Activated CD4-positive, alpha-beta T cell treated with anti-CD3 and anti-CD28 coated beads, Interleukin-10, Interleukin-2, amounts not matched to agents 100 ng/mL and 50 ng/mL, durations not matched to agents 16 hours and 8 hours (primary cell): ENCODE measurements at regions not wholly inside any gene's neighbourhood (a gene's known extent, or its start where the extent isn't known, plus 50 kb on each side); places are given as distances from the start of the nearest gene placed in this dataset.
A peak's percentile ranks its signal among the peaks of the same experiment; 100 is the strongest.
"Not testable (repeated sequence)": the region's sequence is repeated elsewhere in the genome, so short reads cannot be mapped to it uniquely, and the experiment has no call there.

Source experiments
- DNase-seq: peaks from one replicate; pipeline ENCODE4 v3.0.0-alpha.2; 2020

DNA sequence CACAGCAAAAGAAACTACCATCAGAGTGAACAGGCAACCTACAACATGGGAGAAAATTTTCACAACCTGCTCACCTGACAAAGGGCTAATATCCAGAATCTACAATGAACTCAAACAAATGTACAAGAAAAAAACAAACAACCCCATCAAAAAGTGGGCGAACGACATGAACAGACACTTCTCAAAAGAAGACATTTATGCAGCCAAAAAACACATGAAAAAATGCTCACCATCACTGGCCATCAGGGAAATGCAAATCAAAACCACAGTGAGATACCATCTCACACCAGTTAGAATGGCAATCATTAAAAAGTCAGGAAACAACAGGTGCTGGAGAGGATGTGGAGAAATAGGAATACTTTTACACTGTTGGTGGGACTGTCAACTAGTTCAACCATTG lies 207.8 kb downstream of the USP6NL start:
- not testable (repeated sequence) for DNase-seq

DNA sequence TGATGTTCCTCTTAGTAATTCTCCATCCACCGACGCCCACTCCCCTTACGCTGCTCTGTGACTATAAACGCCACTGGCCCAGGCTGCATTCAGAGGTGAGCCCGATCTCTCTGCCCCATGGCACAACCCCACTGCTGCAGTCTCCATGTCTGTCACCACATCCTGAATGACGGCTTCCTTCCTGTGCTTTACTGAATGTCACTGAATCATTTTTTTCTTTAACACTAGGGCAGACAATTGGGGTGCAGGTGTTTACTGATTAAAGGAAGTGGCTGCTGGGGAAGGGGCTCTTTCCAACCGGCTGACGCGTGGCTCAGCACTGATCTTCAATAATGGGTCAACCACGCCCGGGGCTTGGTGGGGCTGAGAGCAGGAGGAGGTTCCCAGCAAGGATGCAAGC lies 208.3 kb downstream of the USP6NL start:
- peak; percentile 75 for DNase-seq

DNA sequence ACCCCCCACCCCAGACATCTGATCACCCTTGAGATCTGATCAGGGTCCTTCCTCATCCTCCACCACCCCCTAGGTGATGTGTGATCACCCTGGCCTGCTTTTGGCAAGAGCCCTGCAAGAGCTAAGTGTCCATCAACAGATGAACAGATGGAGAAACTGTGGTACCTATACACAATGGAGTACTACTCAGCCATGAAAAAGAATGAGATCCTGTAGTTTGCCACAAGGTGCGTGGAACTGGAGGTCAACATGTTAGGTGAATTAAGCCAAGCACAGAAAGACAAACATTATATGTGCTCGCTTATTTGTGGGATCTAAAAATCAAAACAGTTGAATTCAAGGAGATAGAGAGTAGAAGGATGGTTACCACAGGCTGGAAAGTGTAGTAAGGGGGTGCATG lies 209.1 kb downstream of the USP6NL start:
- no peak for DNase-seq

DNA sequence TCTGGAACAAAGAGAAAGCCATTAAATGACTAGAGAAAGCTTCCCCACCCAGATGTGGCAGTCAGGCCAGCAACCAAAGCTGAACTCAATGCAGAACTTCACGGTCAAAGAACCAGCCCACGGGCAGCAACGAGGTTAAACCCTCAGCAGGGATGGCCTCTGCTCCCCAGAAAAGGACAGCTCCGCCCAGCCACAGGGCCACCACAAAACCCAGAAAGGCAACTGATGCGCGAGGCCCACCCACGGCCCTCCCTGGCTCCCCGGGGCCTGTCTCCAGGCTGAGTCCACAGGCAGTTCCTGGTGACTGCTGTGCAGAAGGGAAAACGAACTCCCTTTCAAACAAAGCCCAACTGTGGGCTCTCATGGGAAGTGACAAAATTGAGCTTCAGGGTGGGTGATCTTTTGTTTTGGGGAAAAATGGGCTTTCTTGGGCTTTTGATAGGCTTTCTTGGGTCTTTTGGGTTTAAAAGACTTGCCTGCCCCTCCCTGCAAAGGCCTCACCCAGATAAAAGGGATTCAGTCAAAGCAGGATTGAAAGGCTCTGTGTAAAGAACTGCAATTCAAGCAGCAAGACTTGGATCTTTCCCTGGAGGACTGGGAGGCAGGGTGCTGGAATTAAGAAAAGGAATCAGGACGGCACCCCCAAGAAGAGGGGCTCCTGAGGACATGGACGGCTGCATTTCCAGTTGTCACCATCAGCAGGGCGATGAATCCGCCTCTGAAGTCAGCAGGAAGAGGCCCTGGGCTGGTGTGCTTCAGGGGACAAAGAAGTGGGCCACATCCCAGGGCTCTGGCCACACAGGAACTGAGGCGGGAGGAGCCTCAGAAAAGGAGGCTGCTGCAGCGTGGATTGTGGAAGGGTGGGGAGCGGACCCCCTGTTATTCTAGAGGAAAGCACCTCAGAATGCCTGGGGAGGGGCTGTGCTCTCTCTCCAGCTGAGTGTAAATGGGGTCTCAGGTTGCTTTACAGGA lies 209.9 kb downstream of the USP6NL start:
- DNase-seq = no peak

DNA sequence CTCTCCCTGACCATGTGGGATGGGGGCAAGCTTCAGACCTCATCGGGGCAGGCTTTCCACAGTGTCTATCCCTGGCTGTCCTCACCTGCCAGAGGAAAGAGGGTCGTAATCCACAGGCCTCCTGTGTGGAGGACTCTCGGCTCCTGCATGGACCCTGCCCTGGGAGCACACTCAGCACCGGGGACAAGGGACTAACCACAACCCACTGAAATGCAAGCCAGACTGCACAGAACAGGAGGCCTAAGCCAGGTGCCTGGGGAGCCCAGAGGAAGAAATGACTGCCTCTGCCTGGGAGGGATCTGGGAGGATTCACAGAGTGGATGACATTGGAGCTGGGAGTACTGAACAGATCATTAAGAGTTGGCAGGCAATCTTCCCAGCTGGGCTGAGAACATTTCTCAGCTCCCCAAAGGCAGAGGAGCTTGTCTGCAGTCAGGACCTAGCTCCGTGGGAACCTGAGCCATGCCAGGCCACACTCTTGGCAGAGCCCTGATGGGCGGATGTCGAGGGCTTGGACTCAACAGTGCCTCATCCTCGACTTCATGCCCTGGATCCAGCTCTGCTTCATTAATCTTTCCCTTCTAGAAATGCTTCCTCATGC lies 213.4 kb downstream of the USP6NL start:
- DNase-seq = no peak

DNA sequence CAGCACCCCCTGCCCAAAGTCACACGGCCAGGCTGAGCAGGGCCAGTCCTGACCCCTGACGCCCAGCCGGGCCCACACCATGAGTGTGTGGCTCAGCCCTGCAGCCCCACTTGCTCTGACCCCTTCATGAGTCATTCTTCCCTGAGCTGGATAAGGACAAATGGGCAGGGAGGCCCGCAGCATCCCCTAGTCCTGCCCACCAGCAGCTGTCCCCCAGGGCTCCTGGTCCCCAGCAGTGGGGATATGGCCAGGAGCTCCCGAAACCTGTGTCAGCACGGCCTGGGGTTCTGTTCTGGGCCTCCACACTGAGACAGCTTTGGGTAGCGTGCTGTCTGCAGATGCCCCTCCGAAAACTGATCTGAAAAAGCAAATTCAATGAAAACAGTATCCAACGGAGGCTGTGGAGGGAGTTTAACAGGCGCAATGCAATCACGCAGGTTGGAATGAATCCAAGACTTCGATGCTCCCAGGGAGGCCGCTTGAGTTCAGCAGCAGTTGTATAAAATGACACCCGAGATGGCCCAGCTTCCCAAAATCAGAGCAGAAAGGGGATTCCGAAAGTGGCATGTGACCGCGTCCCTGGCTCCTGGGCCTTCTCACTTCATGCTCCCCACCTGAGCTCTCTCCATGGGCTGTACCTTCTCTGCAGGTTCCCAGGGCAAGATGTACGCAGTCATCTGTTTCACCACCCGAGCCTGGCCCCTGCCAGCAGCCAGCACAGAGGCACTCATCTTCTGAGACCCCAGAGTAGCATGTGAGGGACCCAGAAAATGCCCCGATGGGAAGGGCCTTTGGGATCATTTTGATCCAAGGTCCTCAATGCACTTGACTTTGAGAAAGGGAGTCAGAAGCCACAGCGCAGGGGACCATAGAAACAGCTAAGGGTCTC lies 214.1 kb downstream of the USP6NL start:
- DNase-seq = no peak

DNA sequence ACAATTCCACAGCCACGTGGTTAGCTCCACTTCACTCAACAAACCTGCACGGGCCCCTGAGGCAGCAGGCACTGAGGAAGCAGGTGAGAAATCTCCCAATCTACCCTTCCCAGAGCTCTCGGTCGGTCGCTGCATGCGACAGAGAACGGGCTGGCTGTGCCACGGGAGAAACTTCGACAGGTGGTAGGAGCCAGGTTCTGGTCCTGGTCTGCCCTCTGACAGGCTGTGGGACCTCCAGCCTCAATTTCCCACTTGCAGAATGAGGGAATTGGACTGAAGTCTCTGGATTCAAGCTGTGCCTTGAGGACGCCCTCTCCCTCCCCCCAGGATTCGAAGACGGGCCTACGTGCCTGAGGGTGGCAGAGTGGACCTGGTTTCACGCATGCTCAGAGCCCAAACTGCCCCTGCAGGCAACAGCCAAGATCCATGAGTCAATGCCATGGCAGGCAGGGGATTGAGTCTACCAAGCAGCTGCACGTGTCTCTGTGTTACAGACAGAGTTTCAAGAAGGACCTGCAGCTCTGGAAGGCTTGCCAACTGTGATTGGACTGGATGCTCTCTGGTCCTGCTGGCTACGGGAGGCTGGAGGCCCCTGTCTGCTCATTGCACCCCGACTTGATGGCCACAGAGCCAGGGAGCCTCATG lies 215.0 kb downstream of the USP6NL start:
- DNase-seq = no peak

DNA sequence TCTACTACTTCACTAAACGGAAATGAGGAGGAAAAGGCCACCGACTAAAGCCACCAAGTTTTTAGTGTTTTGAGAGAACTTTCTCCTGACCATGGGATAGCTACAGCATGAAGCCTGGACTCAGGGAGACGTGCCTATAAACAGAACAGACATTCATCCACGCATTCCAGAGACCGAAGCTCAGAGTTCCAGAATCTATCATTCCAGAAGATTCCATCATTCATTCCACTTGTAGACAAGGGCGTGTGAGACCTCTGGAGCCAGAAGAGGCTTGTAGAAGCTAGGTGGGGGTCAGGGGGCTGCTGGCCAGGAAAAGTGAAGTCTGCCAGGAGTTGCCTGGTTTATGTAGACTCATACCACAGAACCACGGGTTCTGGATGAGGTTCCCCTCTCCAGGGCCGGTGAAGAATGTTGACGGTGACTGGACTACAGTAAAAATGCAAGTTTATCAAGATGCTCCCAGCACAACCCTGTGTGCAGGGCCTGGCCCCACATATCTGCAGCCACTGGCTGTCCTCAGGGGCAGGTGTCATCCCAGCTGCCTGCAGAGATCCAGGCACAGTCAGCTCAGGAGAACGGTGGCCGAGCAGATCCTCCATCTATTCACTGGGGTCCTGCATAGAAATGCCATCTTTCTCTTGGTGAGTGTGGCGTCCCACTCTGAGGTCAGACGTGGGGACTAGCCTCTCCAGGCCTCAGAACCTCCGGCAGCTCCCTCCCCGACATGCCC lies 215.7 kb downstream of the USP6NL start:
- no peak for DNase-seq

DNA sequence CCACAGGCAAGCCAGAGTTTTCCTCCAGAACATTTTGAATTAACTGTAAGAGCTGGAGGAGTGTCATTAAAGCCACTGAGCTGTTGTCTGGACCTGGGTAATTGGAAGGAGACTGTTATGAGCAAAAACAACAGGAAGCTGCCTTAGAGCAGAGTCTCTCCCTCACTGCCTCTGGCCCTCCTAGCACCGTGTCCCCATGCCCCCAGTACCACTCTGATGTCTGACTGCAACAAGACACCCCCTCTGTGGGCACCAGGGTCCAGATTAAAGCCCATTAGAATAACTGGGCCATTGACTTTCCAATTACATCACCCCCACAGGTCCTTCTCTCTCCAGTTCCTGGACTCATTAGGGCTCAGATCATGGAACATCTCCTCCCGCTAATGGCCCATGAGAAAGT lies 216.3 kb downstream of the USP6NL start:
- DNase-seq = no peak

DNA sequence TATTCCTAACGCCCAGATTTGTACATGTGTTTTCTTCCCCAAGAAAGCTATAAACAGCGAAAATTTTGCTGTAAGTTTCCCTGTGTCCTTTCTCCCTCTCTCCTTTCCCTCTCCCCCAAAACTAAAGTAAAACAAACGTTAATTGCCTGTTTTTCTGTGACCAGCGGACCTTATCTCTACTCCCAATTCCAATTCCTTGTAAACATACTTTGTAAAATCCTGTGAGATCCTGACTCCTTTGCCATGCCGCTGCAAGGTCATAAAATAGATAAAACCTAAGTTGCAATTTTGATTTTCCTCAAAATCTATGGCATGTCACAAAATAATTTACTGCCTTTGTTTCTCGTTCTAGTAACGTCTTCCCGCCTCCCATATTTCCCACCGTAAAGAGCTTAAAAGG lies 217.6 kb downstream of the USP6NL start:
- DNase-seq = no peak

DNA sequence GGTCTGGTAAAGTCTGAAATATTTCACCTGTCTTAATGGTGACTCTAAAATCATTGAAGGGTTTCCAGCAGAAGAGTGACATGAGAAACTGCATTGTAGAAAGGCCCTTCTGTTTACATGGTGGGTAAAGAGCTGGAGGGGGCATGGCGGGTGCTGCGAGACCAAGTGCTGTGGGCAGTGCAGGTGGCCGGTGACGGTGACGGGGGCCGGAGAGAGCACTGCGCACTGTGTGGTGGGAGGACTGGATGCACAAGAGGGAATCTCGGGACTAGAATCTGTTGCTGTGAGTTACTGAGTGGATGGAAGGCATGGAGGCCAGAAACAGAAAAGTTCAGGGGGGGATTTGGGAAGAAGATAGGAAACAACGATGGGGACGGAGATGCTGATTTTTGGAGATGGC lies 218.7 kb downstream of the USP6NL start:
- no peak for DNase-seq

DNA sequence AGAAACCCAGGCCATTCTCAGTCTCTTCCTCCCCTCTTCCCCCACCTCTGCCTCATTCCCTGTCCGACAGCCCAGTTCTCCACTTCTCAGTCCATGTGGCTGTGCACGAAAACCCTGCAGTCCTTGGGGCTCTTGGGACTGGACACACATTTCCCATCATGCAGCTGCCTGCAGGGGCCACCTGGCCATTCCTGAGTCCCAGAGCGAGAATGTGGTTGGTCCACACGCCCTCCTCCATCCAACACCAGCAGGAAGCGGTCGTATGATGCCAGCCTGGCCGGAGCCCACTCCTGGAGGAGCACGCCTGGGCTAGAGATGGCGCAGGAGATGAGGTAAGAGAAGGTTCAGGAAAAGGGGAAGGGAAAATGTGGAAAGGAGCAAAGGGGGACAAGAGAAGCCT lies 222.5 kb downstream of the USP6NL start:
- DNase-seq = no peak

DNA sequence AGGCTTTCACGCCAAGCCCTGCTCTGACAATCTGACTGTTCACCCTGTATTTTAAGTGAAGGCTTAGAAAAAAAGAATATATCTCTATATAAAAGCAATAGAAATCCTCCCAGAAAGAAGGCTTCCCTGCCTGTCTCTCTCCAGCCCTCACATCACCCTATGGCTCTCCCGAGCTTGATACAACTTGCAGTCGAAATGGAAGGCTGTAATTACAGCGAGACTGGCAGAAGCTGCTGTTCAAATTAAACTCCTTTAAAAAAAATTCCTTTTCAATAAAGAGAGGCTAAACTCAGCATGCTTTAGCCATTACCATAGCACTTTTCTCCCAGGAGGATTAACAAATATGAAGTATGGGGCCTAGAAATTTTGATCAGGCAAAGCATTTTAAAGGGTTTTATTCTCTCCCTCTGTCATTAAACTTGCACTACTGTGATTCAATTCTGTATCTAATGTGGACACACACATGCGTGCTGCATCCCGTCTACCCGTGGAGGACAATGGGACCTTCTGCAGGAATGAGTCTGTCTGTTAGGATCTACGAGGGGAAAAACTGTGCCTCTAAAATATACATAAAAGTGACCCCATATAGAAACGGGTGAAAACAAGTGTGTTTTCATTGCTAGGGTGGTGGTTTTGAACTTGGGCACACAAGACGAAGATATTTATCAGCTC lies 223.8 kb downstream of the USP6NL start:
- no peak for DNase-seq

DNA sequence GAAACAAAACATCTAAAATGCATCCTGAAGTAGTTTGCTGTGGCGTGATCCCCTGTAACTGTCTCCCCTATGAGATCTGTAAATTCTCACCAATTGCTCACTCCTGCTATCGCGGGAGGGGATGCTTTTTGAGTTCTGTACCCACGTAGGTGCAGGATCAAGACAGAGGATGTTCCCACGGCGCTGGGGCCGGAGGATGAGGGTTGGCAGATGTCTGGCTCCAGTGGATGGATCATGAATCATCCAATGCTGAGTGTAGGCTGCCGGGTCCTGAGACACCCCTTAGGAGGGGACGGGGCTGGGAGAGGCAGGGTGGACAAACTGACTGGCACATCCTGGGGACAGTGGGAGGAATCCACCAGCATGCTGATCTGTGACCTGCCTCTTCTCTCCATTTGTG lies 224.4 kb downstream of the USP6NL start:
- DNase-seq = no peak
